Activated T-helper 1 cell treated with anti-CD3 and anti-CD28 coated beads, Interleukin-12 subunit alpha, Interleukin-12 subunit beta, Interleukin-2, Interleukin-4 antibody, amounts not matched to agents 30 ng/mL and 10 ng/mL and 1 ng/mL, durations not matched to agents 14 hours and 24 hours and 36 hours (primary cell): ENCODE measurements at regions not wholly inside any gene's neighbourhood (a gene's known extent, or its start where the extent isn't known, plus 50 kb on each side); places are given as distances from the start of the nearest gene placed in this dataset.

Experiments
- DNase-seq: peaks from one replicate; pipeline ENCODE4 v3.0.0; 2021; ENCODE audit warnings: low spot score
- H3K27ac Mint-ChIP-seq: one replicate; pipeline ENCODE4 v1.8.0; 2021; ENCODE audit warnings: mild to moderate bottlenecking, mixed read lengths
- H3K27me3 Mint-ChIP-seq: one replicate; pipeline ENCODE4 v1.8.0; 2022; ENCODE audit warnings: mild to moderate bottlenecking, moderate library complexity, mixed read lengths; ENCODE audit not compliant: insufficient read depth
- H3K36me3 Mint-ChIP-seq: one replicate; pipeline ENCODE4 v1.8.0; 2021; ENCODE audit warnings: low read depth, mixed read lengths
- H3K4me1 Mint-ChIP-seq: one replicate; pipeline ENCODE4 v1.8.0; 2021; ENCODE audit warnings: low read depth, mixed read lengths
- H3K4me3 Mint-ChIP-seq: one replicate; pipeline ENCODE4 v1.8.0; 2021; ENCODE audit warnings: mild to moderate bottlenecking, moderate library complexity, mixed read lengths
- H3K9me3 Mint-ChIP-seq: one replicate; pipeline ENCODE4 v1.8.0; 2021; ENCODE audit warnings: mixed read lengths
- intact Hi-C: fragments of 100-400 bp; cut with micrococcal nuclease; formaldehyde crosslinking; loops from one replicate; pipeline ENCODE4 v1.15.1; 2024

GRCh38 chr10:129102906-129103693 lies 363.9 kb upstream of the MGMT start:
- Mint-ChIP-seq H3K27me3 (peaks cover 1% of the 10 kb centered on the region), H3K27ac (no peak overlapping the region), H3K9me3 (no peaks in the 10 kb centered on the region), H3K4me1 (peaks cover 18% of the 10 kb centered on the region), H3K4me3 (no peak overlapping the region), H3K36me3 (no peaks in the 10 kb centered on the region)
- no peak for DNase-seq
- intact Hi-C loops, result no loop called here

- Mint-ChIP-seq H3K4me3 (no peak overlapping the region), H3K9me3 (no peaks in the 10 kb centered on the region), H3K36me3 (no peaks in the 10 kb centered on the region), H3K27ac (no peak overlapping the region), H3K4me1 (peaks cover 18% of the 10 kb centered on the region), H3K27me3 (peaks cover 1% of the 10 kb centered on the region)
- intact Hi-C loops, result no loop called here
- no peak for DNase-seq
These were observed 362.6 kb upstream of the MGMT start for GRCh38 chr10:129104266-129105045.

DNA sequence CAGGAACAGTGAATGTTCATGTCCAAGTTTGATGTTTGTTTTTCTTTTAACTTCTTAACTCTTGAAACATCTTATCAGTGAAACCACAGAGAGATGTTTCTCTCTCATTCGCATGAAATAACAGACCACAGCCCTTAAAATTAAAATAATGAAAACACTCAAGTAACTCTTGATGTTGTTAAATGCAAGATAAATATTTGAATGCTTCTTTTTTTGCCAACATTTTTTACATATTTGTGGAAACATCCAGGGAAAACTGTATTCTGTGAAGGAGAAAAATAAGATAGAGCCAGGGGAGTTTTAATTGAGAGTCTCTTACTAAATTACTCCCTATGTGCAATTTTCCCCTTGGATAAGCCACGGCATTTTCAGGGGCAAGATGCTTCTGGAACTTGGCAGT lies 361.8 kb upstream of the MGMT start:
- Mint-ChIP-seq H3K9me3 (no peaks in the 10 kb centered on the region), H3K27ac (no peak overlapping the region), H3K4me3 (no peak overlapping the region), H3K27me3 (peaks cover 1% of the 10 kb centered on the region), H3K36me3 (no peaks in the 10 kb centered on the region), H3K4me1 (peaks cover 18% of the 10 kb centered on the region)
- DNase-seq, result no peak
- intact Hi-C loops, result no loop called here

DNA sequence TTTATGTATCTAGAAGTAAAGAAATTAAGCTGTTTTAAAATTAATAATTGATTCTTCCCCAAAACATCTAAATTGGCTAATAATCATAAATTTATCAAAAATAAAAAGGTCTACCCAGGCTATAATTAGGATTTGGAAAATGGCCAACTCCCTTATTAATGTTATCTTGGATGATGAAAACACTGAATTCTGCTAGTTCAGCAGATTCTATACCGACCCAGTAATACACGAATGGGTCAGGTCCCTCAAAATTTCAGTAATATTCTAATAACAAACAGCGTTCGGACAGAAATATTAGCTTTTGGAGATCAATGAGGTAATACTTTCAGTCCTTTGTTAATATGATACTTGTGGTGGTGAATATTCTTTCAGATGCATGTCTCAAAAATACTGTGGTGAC lies 360.7 kb upstream of the MGMT start:
- H3K9me3 Mint-ChIP-seq, result no peaks in the 10 kb centered on the region
- H3K4me3 Mint-ChIP-seq, result no peak overlapping the region
- H3K27ac Mint-ChIP-seq, result no peak overlapping the region
- DNase-seq, result no peak
- H3K4me1 Mint-ChIP-seq, result peaks cover 18% of the 10 kb centered on the region
- H3K27me3 Mint-ChIP-seq, result peaks cover 1% of the 10 kb centered on the region
- no peaks in the 10 kb centered on the region for H3K36me3 Mint-ChIP-seq
- intact Hi-C loops, result no loop called here

- Mint-ChIP-seq H3K27ac (no peak overlapping the region), H3K9me3 (no peaks in the 10 kb centered on the region), H3K4me3 (no peak overlapping the region), H3K27me3 (peaks cover 1% of the 10 kb centered on the region), H3K4me1 (peaks cover 11% of the 10 kb centered on the region), H3K36me3 (no peaks in the 10 kb centered on the region)
- intact Hi-C loops, result no loop called here
- DNase-seq, result no peak
These were observed 359.5 kb upstream of the MGMT start for GRCh38 chr10:129107525-129107924.

DNA sequence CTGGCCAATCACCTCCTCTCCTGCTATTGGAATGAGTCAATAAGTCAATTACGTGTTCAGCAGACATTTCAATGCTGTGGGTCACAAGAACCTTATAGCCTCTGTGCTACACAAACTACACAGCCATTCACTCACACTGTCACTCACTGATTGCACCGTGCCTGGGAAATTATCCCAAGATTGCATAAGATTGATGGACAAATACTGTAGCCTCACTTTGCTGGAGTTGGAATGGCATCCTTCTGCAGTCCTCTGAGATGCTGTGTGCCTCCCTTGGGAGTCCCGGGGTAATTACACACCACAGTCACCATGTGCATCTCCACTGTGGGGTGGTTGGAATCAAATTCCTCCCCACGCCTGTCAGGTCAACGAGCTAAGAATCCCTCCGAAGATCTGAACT lies 358.7 kb upstream of the MGMT start:
- Mint-ChIP-seq H3K27ac (no peak overlapping the region), H3K36me3 (no peaks in the 10 kb centered on the region), H3K4me1 (peaks cover 11% of the 10 kb centered on the region), H3K4me3 (no peak overlapping the region), H3K9me3 (no peaks in the 10 kb centered on the region), H3K27me3 (peaks cover 1% of the 10 kb centered on the region)
- DNase-seq, result no peak
- intact Hi-C loops, result no loop called here

GRCh38 chr10:129108994-129109393 lies 358.0 kb upstream of the MGMT start:
- intact Hi-C loops, result no loop called here
- H3K36me3 Mint-ChIP-seq, result no peaks in the 10 kb centered on the region
- no peak for DNase-seq

DNA sequence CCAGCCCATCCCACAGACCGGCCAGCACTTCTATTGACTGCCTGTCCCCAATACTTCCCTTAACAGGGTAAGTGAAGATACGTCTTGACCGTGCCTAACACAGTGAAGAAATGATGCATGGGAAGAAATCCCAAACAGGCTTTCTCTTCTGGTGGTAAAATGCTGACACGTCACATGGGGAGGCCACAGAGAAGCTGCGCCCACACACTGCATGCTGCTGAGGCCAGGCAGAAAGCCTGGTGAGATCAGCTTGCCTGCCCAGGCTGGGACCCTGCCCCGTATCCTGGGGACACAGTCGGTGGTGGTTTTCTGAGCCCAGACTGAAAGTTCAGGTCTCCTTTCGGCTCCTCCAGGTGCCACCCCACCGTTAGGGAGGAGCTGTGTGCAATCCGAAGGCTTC lies 356.3 kb upstream of the MGMT start:
- H3K9me3 Mint-ChIP-seq, result no peaks in the 10 kb centered on the region
- H3K27me3 Mint-ChIP-seq, result peaks cover 1% of the 10 kb centered on the region
- intact Hi-C loops, result no loop called here
- H3K4me3 Mint-ChIP-seq, result no peak overlapping the region
- H3K36me3 Mint-ChIP-seq, result no peaks in the 10 kb centered on the region
- no peak overlapping the region for H3K27ac Mint-ChIP-seq
- no peaks in the 10 kb centered on the region for H3K4me1 Mint-ChIP-seq
- DNase-seq, result no peak

More at GRCh38 chr10:129108994-129109393, 358.0 kb upstream of the MGMT start:
- Mint-ChIP-seq H3K4me3 (no peak overlapping the region), H3K9me3 (no peaks in the 10 kb centered on the region), H3K27ac (no peak overlapping the region), H3K27me3 (peaks cover 1% of the 10 kb centered on the region), H3K4me1 (peaks cover 11% of the 10 kb centered on the region)

- H3K4me3 Mint-ChIP-seq, result no peak overlapping the region
- no peaks in the 10 kb centered on the region for H3K9me3 Mint-ChIP-seq
- H3K4me1 Mint-ChIP-seq, result no peaks in the 10 kb centered on the region
- H3K36me3 Mint-ChIP-seq, result no peaks in the 10 kb centered on the region
- no peak overlapping the region for H3K27ac Mint-ChIP-seq
- intact Hi-C loops, result no loop called here
- DNase-seq, result no peak
- H3K27me3 Mint-ChIP-seq, result peaks cover 1% of the 10 kb centered on the region
These were observed 355.1 kb upstream of the MGMT start for GRCh38 chr10:129111922-129112321.

- no peak overlapping the region for H3K27ac Mint-ChIP-seq
- H3K4me3 Mint-ChIP-seq, result no peak overlapping the region
- no peaks in the 10 kb centered on the region for H3K36me3 Mint-ChIP-seq
- intact Hi-C loops, result no loop called here
- no peaks in the 10 kb centered on the region for H3K9me3 Mint-ChIP-seq
- no peaks in the 10 kb centered on the region for H3K27me3 Mint-ChIP-seq
- no peaks in the 10 kb centered on the region for H3K4me1 Mint-ChIP-seq
- no peak for DNase-seq
These were observed 352.5 kb upstream of the MGMT start for GRCh38 chr10:129114588-129114987.

DNA sequence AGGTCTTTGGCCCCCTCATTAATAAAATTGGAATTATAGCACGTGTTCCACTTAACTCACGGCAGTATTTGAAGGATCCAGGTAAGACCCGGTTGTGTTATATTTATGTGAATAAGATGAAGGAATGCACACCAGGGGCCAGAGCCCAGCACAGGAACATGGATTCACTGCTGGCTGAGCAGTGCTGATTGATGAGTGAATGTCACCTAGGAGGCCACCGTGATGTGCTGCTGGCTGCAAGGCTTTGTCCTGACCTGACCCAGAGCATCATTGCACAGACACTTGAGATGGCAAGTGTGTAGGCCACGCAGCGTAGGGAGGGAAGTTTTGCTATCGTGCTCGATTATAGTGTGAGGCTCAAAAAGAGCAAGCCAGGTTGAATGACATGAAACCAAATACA lies 350.7 kb upstream of the MGMT start:
- Mint-ChIP-seq H3K36me3 (no peaks in the 10 kb centered on the region), H3K9me3 (no peaks in the 10 kb centered on the region), H3K27me3 (no peaks in the 10 kb centered on the region), H3K4me1 (no peaks in the 10 kb centered on the region), H3K4me3 (no peak overlapping the region), H3K27ac (no peak overlapping the region)
- no peak for DNase-seq
- intact Hi-C loops, result no loop called here

DNA sequence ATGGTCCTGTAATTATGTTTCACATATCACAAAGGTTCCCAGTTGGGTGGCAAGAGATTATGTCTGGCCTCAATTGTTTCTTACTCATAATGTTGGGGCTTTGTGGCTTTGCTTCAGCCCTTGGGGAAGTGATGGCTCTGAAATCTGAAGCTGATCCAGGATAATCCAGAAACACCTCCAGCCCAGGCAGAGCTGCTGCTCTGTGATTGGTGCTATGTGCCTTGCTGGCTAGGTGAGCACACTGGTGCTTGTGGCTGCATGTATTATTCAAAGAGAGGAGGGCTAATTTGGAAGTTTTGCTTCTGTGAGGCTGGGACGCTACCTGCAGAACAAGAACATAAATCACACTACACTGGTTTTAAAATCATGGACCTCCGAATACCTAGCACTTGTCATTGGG lies 346.6 kb upstream of the MGMT start:
- H3K4me3 Mint-ChIP-seq, result no peak overlapping the region
- no peaks in the 10 kb centered on the region for H3K27me3 Mint-ChIP-seq
- H3K27ac Mint-ChIP-seq, result no peak overlapping the region
- H3K4me1 Mint-ChIP-seq, result no peaks in the 10 kb centered on the region
- H3K36me3 Mint-ChIP-seq, result no peaks in the 10 kb centered on the region
- no peaks in the 10 kb centered on the region for H3K9me3 Mint-ChIP-seq
- intact Hi-C loops, result no loop called here
- DNase-seq, result no peak

GRCh38 chr10:129122846-129123245 lies 344.2 kb upstream of the MGMT start:
- intact Hi-C loops, result no loop called here
- no peak for DNase-seq
- H3K4me1 Mint-ChIP-seq, result no peaks in the 10 kb centered on the region
- H3K36me3 Mint-ChIP-seq, result no peaks in the 10 kb centered on the region
- H3K9me3 Mint-ChIP-seq, result no peaks in the 10 kb centered on the region
- no peak overlapping the region for H3K27ac Mint-ChIP-seq
- no peak overlapping the region for H3K4me3 Mint-ChIP-seq
- H3K27me3 Mint-ChIP-seq, result peaks cover 3% of the 10 kb centered on the region
